ENCODE measurements at regions not wholly inside any gene's neighbourhood (a gene's known extent, or its start where the extent isn't known, plus 50 kb on each side); places are given as distances from the start of the nearest gene placed in this dataset.

GRCh38 chr15:26106556-26106955 is 243.4 kb upstream of the ATP10A start:
- no peak for ATAC-seq
- 93 to 94% (median 94%) methylated on average over 3 of the region's 3 CpGs for WGBS, 3 donors
- intact Hi-C loops (cut with DNase I): no loop called here

GRCh38 chr15:26103002-26103404 is 239.9 kb upstream of the ATP10A start:
- no peak for TF ChIP-seq CTCF (IDR thresholded peaks at IDR 0.05)
- WGBS, 3 donors: 77 to 90% (median 87%) methylated on average over 7 of the region's 7 CpGs
- Histone ChIP-seq H3K4me1 (no peaks in the 10 kb centered on the region), H3K36me3 (ENCODE audit: insufficient read depth in 1 of 2, low read depth in 1 of 2) (no peaks in the 10 kb centered on the region), H3K27ac (no peak overlapping the region), H3K4me3 (no peak overlapping the region), H3K27me3 (ENCODE audit: insufficient read depth in 3 of 3, low read length in 2 of 3) (no peaks in the 10 kb centered on the region), H3K9me3 (no peaks in the 10 kb centered on the region)
- no peak for ATAC-seq
- intact Hi-C loops (cut with DNase I): no loop called here
- DNase-seq: no peak

More at GRCh38 chr15:26106556-26106955, 243.4 kb upstream of the ATP10A start:
- no peaks in the 10 kb centered on the region for H3K9me3 ChIP-seq
- H3K36me3 ChIP-seq (ENCODE audit: insufficient read depth in 1 of 2, low read depth in 1 of 2): no peaks in the 10 kb centered on the region
- H3K27ac ChIP-seq: no peak overlapping the region
- no peak for DNase-seq
- H3K27me3 ChIP-seq (ENCODE audit: insufficient read depth in 3 of 3, low read length in 2 of 3): no peaks in the 10 kb centered on the region
- TF ChIP-seq CTCF (IDR thresholded peaks at IDR 0.05): no peak
- no peak overlapping the region for H3K4me3 ChIP-seq
- H3K4me1 ChIP-seq: no peaks in the 10 kb centered on the region

- Histone ChIP-seq H3K36me3 (ENCODE audit: insufficient read depth in 1 of 2, low read depth in 1 of 2) (no peaks in the 10 kb centered on the region), H3K27ac (no peak overlapping the region), H3K4me1 (no peaks in the 10 kb centered on the region), H3K27me3 (ENCODE audit: insufficient read depth in 3 of 3, low read length in 2 of 3) (no peaks in the 10 kb centered on the region), H3K4me3 (no peak overlapping the region), H3K9me3 (no peaks in the 10 kb centered on the region)
- intact Hi-C loops (cut with DNase I): no loop called here
- DNase-seq: no peak
- WGBS, 3 donors: 83 to 85% (median 84%) methylated on average over 4 of the region's 4 CpGs
- no peak for TF ChIP-seq CTCF (IDR thresholded peaks at IDR 0.05)
- ATAC-seq: no peak
Measured at GRCh38 chr15:26102365-26102764, 239.2 kb upstream of the ATP10A start.

GRCh38 chr15:26101443-26101842 is 238.3 kb upstream of the ATP10A start:
- no peaks in the 10 kb centered on the region for H3K4me1 ChIP-seq
- no peak for ATAC-seq
- no peaks in the 10 kb centered on the region for H3K36me3 ChIP-seq (ENCODE audit: insufficient read depth in 1 of 2, low read depth in 1 of 2)
- H3K9me3 ChIP-seq: no peaks in the 10 kb centered on the region
- H3K27ac ChIP-seq: no peak overlapping the region
- no peaks in the 10 kb centered on the region for H3K27me3 ChIP-seq (ENCODE audit: insufficient read depth in 3 of 3, low read length in 2 of 3)
- 94 to 98% (median 95%) methylated on average over 3 of the region's 3 CpGs for WGBS, 3 donors
- intact Hi-C loops (cut with DNase I): no loop called here
- DNase-seq: no peak
- no peak overlapping the region for H3K4me3 ChIP-seq
- TF ChIP-seq CTCF (IDR thresholded peaks at IDR 0.05): no peak

GRCh38 chr15:26098801-26099200 is 235.7 kb upstream of the ATP10A start:
- Histone ChIP-seq H3K27me3 (ENCODE audit: insufficient read depth in 3 of 3, low read length in 2 of 3) (no peaks in the 10 kb centered on the region), H3K9me3 (no peaks in the 10 kb centered on the region), H3K4me3 (no peak overlapping the region), H3K27ac (no peak overlapping the region), H3K4me1 (no peaks in the 10 kb centered on the region), H3K36me3 (ENCODE audit: insufficient read depth in 1 of 2, low read depth in 1 of 2) (no peaks in the 10 kb centered on the region)
- 33 to 34% (median 33%) methylated on average over 3 of the region's 3 CpGs for WGBS, 3 donors
- ATAC-seq: no peak
- TF ChIP-seq CTCF (IDR thresholded peaks at IDR 0.05): no peak
- no peak for DNase-seq
- intact Hi-C loops (cut with DNase I): no loop called here

Data from psoas muscle (tissue), 7 donors.